NB4 (cell line): ENCODE measurements at regions not wholly inside any gene's neighbourhood (a gene's known extent, or its start where the extent isn't known, plus 50 kb on each side); places are given as distances from the start of the nearest gene placed in this dataset.
A peak's percentile ranks its signal among the peaks of the same experiment; 100 is the strongest.

Experiments
- DNase-seq: peaks from one replicate; pipeline ENCODE4 v3.0.0; 2010; ENCODE audit warnings: low read depth
- H3K4me3 ChIP-seq: one replicate; pipeline ENCODE4 v1.5.1; 2011; ENCODE audit warnings: mild to moderate bottlenecking, low read depth, low read length, moderate library complexity
- MAX ChIP-seq: IDR thresholded peaks from 2 replicates; pipeline ENCODE4 v1.6.1; 2011; ENCODE audit warnings: low read depth, low read length
- MYC ChIP-seq: IDR thresholded peaks from 2 replicates; pipeline ENCODE4 v1.6.1; 2011; ENCODE audit warnings: low read depth, low read length
- POLR2A ChIP-seq: IDR thresholded peaks from 2 replicates; pipeline ENCODE4 v1.6.1; 2011; ENCODE audit warnings: mild to moderate bottlenecking; ENCODE audit not compliant: insufficient read length; ENCODE audit errors: extremely low read depth
- TF ChIP-seq, protein P1 (sequence below): IDR thresholded peaks from one replicate; pipeline ENCODE4 v1.5.1; 2012; ENCODE audit warnings: low read depth, low read length

DNA sequence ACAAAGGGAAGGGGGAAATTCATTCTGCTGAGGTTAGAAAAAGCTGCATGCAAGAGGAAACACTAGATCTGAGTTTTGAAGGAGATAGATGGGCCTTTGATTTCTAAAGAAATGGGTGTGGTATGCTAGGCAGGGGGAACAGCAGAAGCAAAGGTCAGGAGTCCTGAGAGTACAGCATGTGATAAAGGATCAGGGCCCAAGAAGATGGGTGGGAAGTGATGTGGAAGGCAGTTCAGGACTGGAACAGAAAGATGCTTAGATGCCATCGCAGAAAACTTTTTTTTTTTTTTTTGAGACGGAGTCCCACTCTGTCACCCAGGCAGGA lies 126.2 kb downstream of the ALDH8A1 start:
- TF ChIP-seq MYC (no peak), MAX (no peak), POLR2A (no peak)
- TF ChIP-seq, protein P1, sequence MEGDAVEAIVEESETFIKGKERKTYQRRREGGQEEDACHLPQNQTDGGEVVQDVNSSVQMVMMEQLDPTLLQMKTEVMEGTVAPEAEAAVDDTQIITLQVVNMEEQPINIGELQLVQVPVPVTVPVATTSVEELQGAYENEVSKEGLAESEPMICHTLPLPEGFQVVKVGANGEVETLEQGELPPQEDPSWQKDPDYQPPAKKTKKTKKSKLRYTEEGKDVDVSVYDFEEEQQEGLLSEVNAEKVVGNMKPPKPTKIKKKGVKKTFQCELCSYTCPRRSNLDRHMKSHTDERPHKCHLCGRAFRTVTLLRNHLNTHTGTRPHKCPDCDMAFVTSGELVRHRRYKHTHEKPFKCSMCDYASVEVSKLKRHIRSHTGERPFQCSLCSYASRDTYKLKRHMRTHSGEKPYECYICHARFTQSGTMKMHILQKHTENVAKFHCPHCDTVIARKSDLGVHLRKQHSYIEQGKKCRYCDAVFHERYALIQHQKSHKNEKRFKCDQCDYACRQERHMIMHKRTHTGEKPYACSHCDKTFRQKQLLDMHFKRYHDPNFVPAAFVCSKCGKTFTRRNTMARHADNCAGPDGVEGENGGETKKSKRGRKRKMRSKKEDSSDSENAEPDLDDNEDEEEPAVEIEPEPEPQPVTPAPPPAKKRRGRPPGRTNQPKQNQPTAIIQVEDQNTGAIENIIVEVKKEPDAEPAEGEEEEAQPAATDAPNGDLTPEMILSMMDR = no peak
- no peak for DNase-seq
- H3K4me3 ChIP-seq = no peak overlapping the region

DNA sequence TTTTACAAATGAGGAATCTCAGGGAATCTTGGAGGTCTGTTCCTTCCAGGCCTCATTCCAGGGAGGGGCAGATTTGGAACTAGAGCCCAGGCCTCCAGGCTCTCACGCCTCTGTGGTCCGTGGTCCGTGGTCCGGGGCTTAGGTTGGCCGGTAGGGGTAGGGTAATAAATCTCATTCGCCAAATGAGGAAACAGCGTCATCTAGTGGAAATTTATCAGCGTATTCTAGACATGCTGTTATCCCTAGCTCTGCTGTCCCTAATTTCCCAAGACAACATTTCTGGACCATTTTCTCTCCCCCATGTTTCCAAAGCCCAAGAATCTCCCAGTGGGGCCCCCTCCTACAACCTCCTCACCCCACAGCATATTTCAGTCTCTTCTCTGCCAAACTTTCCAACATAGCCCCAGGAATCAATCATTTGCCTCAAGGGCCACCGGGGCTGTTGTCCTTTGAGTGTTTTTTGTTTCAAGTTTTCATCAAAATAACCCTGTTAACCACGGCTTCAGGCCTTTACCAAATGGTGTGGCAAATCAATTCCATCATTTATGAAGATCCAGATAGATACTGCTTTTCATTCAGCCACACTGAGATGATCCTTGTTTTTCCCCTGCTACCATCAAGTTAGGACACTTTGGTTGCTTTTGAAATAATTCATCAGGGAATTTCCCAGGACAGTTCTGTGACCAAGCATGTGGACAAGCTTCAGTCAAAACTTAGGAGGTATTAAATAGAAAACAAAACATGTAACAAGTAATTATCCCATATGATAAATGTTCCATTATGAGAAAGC lies 126.8 kb downstream of the ALDH8A1 start:
- H3K4me3 ChIP-seq = no peak overlapping the region
- peak; percentile 84 for DNase-seq
- TF ChIP-seq, protein P1 = peak; percentile 86
- TF ChIP-seq MYC = no peak
- TF ChIP-seq POLR2A = no peak
- no peak for TF ChIP-seq MAX

- TF ChIP-seq POLR2A (no peak), MYC (no peak)
- TF ChIP-seq, protein P1 = no peak
- DNase-seq = no peak
Measured at GRCh38 chr6:134821928-134822864, 127.7 kb downstream of the ALDH8A1 start.

GRCh38 chr6:134821397-134821796 lies 128.5 kb downstream of the ALDH8A1 start:
- TF ChIP-seq POLR2A (no peak), MAX (no peak), MYC (no peak)
- TF ChIP-seq, protein P1 = no peak
- H3K4me3 ChIP-seq = no peak overlapping the region
- DNase-seq = no peak

More at GRCh38 chr6:134821928-134822864, 127.7 kb downstream of the ALDH8A1 start:
- no peak overlapping the region for H3K4me3 ChIP-seq

DNA sequence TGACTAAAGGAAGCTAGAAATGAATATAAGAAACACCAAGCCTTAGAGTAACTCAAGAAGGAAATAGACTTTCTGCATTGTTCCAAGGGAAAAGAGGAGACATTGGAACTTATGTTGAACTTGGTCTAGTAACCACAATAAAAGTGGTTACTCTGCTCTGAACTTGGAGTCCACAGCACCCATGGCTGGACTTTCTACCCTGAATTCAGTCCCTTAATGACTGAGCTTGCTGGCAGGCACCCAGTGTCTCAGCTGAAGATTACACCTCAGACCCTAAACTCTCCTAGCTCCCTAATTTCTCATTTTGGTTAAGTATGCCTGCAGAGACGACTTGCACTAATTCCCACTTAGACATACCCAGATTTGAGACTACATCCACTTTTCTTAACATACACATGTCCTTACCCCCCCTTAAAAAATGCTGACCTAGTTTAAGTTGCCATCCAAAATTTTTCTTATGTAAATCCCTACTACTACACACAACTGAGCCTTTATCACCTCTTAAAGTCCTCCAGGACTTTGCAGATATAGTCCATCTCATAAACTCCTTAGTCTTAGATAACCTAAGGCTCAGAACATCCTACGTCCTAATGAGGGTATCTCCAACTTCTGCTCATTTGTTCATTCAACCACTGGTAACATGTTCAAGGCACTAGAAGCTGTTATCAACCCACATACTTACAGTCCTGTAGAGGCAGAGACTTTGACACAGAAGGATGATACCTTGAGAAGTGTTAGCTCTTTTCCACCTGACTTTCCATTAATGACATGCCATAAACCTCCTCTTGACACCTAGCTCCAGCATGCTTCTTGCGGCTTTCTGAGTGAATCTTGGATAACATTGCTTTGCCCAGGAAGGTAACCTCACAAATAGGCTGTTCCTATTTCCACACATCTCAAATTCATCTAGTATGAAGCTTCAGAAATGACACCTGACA lies 129.8 kb downstream of the ALDH8A1 start:
- TF ChIP-seq POLR2A (no peak), MAX (no peak), MYC (no peak)
- TF ChIP-seq, protein P1 = no peak
- no peak overlapping the region for H3K4me3 ChIP-seq
- no peak for DNase-seq
